NCI-H69 (cell line): ENCODE measurements at regions not wholly inside any gene's neighbourhood (a gene's known extent, or its start where the extent isn't known, plus 50 kb on each side); places are given as distances from the start of the nearest gene placed in this dataset.
A peak's percentile ranks its signal among the peaks of the same experiment; 100 is the strongest.
"Not testable (repeated sequence)": the region's sequence is repeated elsewhere in the genome, so short reads cannot be mapped to it uniquely, and the experiment has no call there.

Experiments used
- DNase-seq: peaks from one replicate; lab custom pipeline; 2025; lab: John Stamatoyannopoulos, UW

DNA sequence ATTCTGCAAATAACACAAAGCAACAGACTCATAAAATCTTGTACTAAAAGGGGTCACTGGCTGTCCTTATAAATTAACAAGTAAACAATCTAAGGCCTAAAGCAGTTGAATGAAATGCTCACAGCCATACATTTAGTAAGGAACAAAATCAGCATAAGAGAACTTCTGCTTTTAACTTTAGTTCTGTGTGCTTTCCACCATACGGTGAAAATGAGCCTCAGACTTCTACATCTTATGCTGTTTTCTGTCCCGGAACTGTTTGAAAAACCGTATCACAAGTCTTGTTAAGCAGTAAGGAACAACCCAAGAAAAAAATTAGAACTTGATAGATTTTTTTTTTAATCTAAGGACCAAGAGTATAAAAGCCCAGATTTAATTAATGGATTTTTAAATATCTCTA is 549.1 kb upstream of the MIR17HG start:
- DNase-seq, result no peak

DNA sequence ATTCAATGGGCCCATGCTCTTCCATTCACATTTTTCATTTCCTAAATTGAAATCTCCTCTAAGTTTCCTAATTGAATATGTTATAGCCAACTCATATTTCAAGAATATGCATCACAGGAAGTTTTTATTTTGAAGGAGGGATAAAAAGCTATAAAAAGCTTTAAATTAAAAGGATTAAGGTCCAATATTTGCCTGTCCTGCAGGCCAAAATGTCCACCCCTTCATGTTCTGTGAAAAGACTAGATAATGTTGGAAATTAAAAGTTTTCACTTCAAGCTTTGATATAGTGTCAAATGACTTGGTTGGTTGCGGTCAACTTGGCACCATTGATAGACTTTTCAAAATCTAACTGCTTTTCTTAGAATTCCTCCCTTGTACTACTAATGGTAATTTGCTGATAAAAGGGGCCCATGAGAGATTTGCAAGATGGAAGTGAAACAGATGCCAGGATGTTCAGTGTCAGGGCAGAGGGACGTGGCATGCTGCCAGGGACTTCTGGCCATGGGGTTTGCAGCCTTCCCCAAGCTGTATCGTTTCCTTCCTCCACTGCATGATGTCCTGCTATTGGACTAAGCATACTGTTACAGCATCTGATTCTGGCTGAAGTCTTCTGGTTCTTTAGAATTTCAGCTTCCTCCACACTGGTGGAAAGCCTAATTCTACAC is 547.3 kb upstream of the MIR17HG start:
- peak; percentile 81 for DNase-seq

DNA sequence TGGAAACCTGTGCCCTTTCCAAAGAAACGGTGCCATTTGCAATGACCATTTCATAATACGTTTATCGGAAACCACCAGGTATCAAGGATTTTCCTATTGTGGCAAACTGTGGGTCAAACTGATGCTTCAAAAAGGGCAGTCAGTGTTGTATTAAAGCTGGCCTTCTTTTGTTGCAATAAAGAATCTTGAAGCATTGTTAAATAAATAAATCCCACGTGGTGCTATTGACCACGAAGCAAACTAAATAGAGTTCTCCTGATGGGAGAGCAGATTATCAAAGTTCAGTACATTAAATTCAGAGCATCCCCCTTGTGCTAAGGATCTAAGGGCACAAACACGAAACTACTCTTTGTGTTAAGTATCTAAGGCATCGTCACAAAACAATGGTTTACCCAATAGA is 545.9 kb upstream of the MIR17HG start:
- DNase-seq, result no peak

DNA sequence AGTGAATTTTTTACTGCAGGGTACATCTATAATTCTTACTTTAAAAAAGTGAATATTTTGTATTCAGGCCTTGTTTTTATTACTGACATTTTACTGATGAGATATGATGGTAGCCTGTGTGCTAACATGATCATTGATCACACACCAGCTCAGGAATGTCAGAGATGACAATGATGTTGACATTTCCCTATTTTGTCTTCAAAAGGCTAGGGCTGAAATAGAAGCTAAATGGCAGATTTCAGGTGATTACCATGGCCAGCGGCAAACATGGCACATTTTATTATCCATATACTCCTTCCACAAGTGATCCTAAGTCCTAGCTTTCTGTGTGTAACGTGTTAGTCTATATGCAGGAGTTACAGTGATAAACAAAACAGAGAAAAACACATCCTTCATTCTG is 544.3 kb upstream of the MIR17HG start:
- DNase-seq, result no peak

DNA sequence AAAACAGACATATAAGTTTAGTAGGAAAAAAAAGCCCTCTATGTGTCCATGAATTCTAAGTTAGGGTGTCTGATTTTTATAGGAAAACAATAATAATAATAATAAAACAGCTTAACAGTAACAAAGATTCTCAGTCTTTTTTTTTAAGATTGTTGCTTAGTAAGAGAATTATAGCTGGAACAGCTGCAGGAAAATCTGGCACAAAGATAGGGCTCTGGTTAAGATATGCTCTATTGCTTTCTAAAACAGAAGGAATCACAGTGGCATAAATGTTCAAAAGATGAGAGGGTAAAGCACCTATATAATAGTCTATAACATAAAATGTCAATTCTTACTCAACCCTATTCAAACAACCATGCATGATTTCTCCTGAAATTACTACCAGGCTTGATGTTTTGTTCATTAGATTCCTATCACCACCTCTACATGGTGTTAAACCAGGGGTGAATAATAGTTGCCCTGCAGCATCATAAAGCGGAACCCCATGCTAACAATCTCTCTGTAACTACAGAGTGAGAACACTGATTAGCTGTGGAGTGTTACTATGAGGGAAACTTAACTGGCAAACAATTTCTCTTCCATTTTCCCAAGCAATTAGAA is 541.4 kb upstream of the MIR17HG start:
- peak; percentile 67 for DNase-seq

DNA sequence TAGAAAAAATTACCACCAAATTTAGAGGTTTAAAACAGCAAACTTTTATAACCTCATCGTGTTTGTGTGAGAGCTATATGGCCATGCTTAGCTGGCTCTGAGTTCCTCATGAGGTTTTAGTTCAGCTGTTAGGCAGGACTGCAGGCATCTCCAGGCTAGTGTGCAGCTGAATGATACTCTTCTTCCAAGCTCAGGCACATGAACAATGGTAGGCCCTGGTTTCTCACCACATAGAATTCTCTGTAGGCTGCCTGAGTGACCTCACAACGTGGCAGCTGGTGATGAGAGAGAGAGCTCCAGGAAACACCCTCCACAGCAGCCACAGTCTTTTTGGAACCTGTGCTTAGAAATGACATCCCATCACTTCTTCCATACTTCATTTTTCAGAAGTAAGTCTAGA is 540.6 kb upstream of the MIR17HG start:
- peak; percentile 43 for DNase-seq

DNA sequence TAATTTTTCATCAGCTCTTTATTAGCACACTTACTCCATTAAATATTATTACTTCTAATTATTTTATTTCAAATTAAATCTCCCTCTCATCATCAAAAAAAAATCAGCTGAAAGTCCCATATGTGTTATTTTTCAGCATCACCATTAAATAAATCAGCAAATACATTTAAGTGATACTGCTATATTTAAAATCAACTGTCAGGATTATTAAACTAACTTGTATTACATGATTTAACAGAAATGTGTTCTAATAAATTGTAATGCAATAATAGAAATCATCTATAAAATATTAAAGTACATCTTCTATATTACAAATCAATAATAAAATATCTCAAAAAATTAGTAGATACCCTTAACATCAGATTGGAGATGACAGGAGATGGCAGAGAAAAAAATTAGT is 538.6 kb upstream of the MIR17HG start:
- no peak for DNase-seq

DNA sequence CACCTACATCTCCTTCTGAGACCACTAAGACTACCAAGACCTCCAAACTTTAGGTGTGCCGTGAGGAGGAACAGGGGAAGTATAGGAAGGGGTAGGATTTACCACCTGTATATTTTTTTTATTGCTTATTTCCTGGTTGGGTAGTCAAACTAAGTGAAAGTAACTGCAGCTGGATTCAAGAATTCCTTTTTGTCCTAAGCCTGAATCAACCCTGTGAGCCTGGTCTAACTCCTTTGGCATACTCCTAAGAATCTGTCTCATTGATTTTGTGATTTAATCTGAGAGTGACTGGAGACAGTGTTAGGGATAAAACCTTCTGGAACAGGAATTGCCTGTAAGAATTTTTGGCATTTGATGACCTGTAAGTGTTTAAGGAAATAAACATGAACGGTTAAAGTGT is 523.5 kb upstream of the MIR17HG start:
- no peak for DNase-seq

DNA sequence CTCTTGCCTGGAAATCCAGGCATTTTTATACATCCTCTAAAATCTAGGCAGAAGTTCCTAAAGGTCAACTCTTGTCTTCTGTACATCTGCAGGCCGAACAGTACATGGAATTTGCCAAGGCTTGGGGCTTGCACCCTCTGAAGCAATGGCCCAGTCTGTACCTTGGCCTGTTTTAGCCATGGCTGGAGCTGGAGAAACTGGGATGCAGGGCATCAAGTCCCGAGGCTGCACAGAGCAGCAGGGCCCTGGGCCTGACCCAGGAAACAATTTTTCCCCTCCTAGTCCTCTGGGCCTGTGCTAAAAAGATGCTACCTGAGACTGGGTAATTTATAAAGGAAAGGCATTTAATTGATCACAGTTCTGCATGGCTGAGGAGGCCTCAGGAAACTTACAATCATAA is 520.8 kb upstream of the MIR17HG start:
- DNase-seq, result no peak

DNA sequence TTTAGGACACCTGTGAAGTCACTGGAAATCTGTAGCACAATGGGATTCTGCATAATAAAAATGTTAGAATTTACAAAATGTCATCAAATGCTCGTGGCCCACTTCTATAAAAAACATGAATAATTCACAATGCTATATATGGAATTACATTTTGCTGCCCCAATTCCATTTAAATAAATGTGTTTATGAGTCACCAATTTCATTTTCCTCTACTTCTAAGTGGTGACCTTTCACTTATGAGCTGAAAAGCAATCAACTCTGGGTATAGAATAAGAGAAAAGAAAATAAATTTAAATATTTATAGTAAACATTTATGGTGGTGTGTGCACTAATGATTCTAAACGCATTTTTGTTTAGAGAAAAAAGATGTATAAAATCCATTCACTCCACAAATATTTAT is 516.7 kb upstream of the MIR17HG start:
- no peak for DNase-seq

DNA sequence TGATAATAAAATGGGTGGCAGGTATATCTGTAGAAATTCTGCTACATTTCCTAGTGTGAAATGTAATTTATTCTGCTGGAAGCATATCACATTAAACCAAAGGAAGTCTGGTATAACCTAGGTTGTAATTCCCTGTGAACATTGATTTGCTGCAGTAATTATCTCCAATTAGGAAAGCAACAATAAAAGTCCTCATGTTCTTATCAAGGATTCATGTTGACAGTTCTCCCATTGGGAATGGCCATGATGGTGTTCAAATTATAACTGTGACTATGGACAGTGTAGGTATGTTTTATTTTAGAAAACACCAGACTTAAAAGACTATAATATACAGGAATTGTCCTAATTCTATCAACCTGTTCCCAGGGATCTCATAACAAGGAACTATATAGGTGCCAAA is 513.5 kb upstream of the MIR17HG start:
- DNase-seq, result no peak

DNA sequence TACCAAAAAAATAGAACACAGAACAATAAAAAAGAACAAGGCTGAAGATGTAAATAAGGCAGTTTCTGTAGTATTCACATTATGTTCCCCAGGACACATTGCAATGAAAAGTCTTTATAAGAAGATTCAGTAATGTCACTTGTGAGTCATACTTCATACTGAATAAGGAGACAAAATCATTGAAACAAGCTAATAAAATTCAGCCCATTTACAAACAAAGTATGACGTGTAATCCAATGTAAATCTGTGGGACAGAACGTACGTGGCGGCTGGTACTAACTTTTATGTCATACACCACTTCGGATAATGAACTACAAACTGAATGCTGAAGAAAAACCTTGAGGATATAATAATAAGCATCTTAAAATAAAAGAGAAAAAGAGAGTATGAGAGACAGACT is 512.8 kb upstream of the MIR17HG start:
- DNase-seq, result no peak

DNA sequence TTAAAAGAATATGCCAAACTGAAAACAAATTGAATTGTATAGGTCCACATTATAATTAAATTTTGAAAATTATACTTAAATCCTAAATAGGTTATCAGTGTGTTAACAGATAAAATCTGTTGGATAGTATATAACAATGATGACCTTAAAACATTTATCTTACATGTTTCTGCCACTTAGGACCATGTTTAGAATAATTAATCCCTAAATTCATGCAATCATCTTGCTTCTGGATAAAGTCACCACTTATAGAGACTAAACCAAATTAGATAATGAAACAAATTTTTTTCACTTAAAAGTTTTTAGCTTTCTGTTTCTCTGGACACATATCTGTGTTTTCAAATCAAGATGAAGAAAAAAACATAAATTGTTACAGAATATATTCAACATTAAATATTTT is 511.7 kb upstream of the MIR17HG start:
- DNase-seq, result no peak

DNA sequence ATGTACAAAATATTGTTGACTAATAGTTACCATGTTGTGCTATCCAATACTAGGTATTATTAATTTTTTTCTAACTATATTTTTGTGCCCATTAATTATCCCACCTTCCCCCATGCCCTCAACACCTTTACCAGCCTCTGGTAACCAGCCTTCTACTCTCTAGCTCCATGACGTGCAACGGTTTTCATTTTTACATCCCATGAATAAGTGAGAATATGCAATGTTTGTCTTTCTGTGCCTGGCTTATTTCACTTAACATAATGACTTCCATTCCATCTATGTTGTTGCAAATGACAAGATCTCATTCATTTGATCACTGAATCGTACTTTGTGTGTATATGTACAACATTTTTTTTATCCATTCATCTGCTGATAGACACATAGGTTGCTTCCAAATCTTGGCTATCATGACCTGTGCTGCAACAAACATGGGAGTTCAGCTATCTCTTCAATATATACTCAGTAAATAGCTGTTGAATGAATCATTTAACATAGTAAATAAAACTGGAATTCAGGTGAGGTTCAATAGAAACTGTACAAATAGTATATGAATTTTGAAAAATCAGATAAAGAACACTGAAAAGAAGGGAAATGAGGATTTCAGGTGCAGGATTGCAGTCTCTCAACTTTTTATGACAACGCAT is 509.0 kb upstream of the MIR17HG start:
- DNase-seq, result no peak

DNA sequence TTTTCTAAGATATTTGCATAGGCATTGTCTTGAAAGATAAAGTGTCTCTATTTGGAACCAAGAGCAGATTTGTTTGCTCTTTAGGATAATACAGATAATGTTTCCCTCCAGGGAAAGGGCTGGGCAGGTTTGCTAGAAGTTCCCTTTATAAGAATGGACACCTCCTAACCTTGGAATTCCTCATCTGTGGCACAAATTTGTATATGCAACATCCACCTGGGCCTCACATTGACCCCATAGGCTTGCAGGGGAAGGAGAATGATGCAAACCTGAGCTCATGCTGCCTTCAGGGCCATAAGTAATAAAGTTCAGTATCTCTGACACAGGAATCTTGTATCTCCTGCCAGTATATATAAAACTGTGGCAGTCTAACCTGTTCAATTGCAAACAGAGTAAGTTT is 508.4 kb upstream of the MIR17HG start:
- peak; percentile 35 for DNase-seq

DNA sequence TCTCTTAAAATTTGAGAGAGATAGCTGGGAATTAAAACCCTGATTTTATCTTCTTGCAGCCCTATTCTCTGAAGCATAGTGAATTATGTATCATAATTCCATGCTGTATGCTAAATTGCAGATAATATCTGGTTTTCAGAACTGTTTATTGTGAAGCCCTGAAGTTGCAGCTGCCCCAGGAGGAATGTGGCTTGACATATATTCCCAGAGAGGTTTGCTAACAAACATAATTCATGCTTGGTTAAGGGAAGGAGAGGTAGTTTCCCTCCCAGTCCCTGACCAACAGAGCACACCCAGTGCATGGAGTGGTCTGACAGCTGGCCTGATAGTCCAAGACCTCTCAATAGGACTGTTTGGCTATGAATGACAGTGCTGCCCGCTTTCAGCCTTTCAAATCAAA is 500.6 kb upstream of the MIR17HG start:
- no peak for DNase-seq

DNA sequence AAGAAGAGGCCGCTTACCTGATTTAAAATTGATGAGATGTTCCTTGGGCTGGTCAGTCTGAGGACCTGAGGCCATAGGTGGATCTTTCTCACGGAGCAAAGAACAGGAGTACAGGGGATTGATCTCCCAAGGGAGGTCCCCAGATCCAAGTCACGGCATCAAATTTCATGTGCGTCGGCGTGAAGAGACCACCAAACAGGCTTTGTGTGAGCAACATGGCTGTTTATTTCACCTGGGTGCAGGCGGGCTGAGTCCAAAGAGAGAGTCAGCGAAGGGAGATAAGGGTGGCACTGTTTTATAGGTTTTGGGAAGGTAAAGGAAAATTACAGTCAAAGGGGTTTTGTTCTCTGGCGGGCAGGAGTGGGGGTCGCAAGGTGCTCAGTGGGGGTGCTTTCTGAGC is 493.8 kb upstream of the MIR17HG start:
- DNase-seq, result not testable (repeated sequence)

DNA sequence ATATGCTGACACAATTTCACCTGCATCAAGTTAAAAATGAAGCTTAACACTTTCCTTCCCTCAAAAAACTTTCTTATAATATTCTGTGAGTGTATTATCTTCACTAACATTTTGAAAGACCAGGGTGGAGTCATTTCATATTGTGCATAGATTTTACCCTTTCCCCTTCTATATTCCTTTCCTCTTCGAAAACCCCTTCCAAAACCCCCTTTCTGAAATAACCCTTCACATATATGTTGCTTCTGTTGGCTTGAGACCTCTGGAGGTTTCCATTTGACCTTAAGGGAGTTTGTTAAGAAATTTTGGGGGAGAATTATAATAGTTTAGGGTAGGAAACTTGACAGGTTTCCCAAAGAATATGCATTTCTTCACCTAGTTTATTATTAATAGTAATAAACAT is 489.6 kb upstream of the MIR17HG start:
- DNase-seq, result no peak

DNA sequence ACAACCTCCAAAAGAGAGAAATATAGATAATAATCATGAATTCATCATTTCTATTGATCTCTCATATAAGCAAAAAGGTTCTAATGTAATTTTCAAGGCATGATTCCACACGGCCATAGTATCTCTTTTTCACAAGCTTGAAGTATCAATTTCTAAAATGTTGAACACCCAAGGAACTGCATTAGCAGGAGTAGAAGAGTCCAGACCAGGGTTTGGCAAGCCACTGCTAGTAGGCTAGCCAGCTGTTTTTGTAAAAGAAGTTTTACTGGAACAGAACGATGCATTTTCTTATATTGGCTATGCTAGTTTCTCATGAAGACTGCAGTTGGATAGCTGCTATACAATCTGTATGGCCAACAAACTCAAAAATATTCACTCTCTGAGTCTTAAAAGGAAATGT is 481.5 kb upstream of the MIR17HG start:
- DNase-seq, result no peak

DNA sequence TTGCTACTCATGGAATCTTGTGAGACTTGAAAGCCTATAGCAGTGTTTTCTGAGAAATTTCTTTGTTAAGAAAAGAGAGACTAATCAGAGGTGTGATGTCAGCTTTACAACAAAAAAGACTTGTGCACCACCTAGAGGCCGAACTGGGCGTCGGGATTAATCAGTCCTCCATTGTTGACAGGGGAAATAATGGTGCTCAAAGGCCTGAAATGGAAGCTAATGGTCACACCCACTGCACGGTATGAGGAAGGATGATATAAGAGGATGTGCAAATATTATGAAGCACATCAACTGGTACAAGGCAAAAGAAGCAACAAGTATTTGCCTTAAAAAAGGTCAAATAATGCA is 480.2 kb upstream of the MIR17HG start:
- peak; percentile 90 for DNase-seq

DNA sequence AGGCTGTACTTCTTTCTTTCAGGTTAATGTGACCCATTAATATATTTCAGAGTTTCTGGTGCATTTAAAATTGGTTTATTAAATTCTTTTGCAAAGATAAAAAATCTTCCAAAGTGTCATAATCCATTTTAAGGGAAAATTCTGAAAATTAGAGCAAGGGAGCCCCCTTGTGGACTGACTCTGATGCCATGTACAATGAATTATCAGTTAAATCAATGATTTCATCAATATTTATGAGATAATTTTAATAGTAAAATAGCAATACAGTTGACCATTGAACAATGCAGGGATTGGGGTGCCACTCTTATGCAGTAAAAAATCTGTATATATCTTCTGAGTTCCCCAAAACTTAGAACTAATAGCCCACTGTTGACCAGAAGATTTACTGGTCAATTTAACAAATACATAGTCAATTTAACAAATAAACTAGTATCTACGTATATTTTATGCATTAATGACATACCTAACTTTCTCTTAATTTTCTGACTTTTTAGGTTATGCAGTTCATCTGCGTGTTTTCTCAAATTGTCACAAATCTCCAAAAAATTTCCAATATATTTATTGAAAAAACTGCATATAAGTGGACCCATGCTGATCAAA is 479.1 kb upstream of the MIR17HG start:
- peak; percentile 49 for DNase-seq

DNA sequence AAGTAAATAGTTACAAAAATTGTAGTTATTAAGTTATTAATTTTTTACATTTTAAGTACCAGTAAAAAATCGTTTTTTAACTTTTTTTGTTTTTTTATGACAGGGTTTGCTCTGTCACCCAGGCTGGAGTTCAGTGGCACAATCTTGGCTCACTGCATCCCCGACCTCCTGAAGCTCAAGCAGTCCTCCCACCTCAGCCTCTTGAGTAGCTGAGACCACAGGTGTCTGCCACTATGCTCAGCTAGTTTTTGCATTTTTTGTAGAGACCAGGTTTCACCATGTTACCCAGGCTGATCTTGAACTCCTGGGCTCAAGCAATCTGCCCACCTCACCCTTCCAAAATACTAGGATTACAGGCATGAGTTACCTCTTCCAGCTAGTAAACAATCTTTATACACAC is 477.9 kb upstream of the MIR17HG start:
- peak; percentile 12 for DNase-seq

DNA sequence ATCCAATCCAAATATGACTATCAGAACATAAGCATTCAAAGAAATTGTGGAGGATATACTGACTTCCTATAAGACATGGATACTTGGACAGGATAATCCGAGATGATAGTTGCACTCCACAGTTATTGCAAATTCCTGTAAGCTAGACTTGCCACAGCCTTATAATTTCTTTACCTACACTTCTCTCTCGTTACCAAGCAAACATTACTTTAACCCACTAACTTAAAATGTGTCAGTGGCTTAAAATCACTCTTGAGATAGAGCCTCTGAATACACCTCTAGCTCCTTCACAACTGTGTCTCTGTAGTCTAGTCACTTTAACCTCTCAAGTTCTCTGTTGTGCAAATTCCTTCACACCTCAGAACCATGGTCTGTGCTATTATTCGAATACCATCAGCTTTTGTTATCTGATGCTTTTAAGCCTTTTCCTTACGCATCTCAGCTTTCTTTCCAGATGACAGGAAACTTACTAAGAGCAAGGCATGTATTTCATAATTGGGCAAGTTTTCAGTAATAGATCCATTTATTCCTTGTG is 474.9 kb upstream of the MIR17HG start:
- no peak for DNase-seq
